OCI-LY1 (cell line): ENCODE measurements at regions not wholly inside any gene's neighbourhood (a gene's known extent, or its start where the extent isn't known, plus 50 kb on each side); places are given as distances from the start of the nearest gene placed in this dataset.
"Not testable (repeated sequence)": the region's sequence is repeated elsewhere in the genome, so short reads cannot be mapped to it uniquely, and the experiment has no call there.

Experiments used
- H2AFZ ChIP-seq: fragments of 200-600 bp; sonication (generic), shearing (Covaris generic); 2 replicates; pipeline ENCODE4 v1.6.0; 2014; ENCODE audit warnings: antibody characterized with exemption, mild to moderate bottlenecking, low read length
- H3F3A ChIP-seq: fragments of 200-600 bp; sonication (generic), shearing (Covaris generic); 2 replicates; pipeline ENCODE4 v1.6.0; 2014; ENCODE audit warnings: mild to moderate bottlenecking, antibody characterized with exemption, low read length, moderate library complexity; ENCODE audit not compliant: insufficient read depth
- H3K27ac ChIP-seq: fragments of 200-600 bp; sonication (generic); 2 replicates; pipeline ENCODE4 v1.5.1; 2014; ENCODE audit warnings: low read length, mixed run types, mild to moderate bottlenecking, low read depth; ENCODE audit not compliant: poor library complexity, severe bottlenecking
- H3K27me3 ChIP-seq: fragments of 200-600 bp; sonication (generic); 2 replicates; pipeline ENCODE4 v1.6.0; 2014; ENCODE audit warnings: antibody characterized with exemption, mild to moderate bottlenecking, low read length, moderate library complexity; ENCODE audit not compliant: insufficient read depth
- H3K36me3 ChIP-seq: fragments of 200-600 bp; sonication (generic); 2 replicates; pipeline ENCODE4 v1.6.1; 2014; ENCODE audit warnings: mild to moderate bottlenecking, antibody characterized with exemption, low read length, moderate library complexity, mixed read lengths; ENCODE audit not compliant: insufficient read depth
- H3K4me1 ChIP-seq: fragments of 200-600 bp; sonication (generic); 2 replicates; pipeline ENCODE4 v1.5.1; 2014; ENCODE audit warnings: mild to moderate bottlenecking, low read length, moderate library complexity; ENCODE audit not compliant: insufficient read depth, severe bottlenecking
- H3K4me2 ChIP-seq: fragments of 200-600 bp; sonication (generic), shearing (Covaris generic); 2 replicates; pipeline ENCODE4 v1.6.1; 2014; ENCODE audit warnings: low read length
- H3K4me3 ChIP-seq: fragments of 200-600 bp; sonication (generic); 2 replicates; pipeline ENCODE4 v1.5.1; 2014; ENCODE audit warnings: low read length, low read depth, mild to moderate bottlenecking, mixed read lengths; ENCODE audit not compliant: poor library complexity, severe bottlenecking
- H3K79me2 ChIP-seq: fragments of 200-600 bp; shearing (Covaris generic); 2 replicates; pipeline ENCODE4 v1.6.1; 2016; ENCODE audit warnings: mixed run types, low read length, mixed read lengths; ENCODE audit not compliant: insufficient read depth
- H3K9ac ChIP-seq: fragments of 200-600 bp; sonication (generic), shearing (Covaris generic); 2 replicates; pipeline ENCODE4 v1.6.1; 2014; ENCODE audit warnings: mild to moderate bottlenecking, low read length, mixed read lengths
- H3K9me2 ChIP-seq: fragments of 200-600 bp; sonication (generic), shearing (Covaris generic); 2 replicates; pipeline ENCODE4 v1.6.1; 2014; ENCODE audit warnings: low read depth, mild to moderate bottlenecking, low read length, mixed read lengths
- H3K9me3 ChIP-seq: fragments of 200-600 bp; shearing (Covaris generic); 2 replicates; pipeline ENCODE4 v1.6.1; 2014; ENCODE audit warnings: low read length, mixed read lengths
- H4K20me1 ChIP-seq: fragments of 200-600 bp; sonication (generic), shearing (Covaris generic); 2 replicates; pipeline ENCODE4 v1.6.0; 2016; ENCODE audit warnings: mild to moderate bottlenecking, low read length; ENCODE audit not compliant: insufficient read depth
- CTCF ChIP-seq: fragments of 200-600 bp; sonication (generic), shearing (Covaris generic); IDR thresholded peaks from 2 replicates; pipeline ENCODE4 v1.5.1; 2017; ENCODE audit warnings: mild to moderate bottlenecking, antibody characterized with exemption, low read length, moderate library complexity, mixed read lengths
- EZH2 ChIP-seq: fragments of 200-600 bp; sonication (generic), shearing (Covaris generic); IDR thresholded peaks from 2 replicates; pipeline ENCODE4 v1.8.0; 2017; ENCODE audit warnings: borderline replicate concordance, mixed run types, mild to moderate bottlenecking, antibody characterized with exemption, low read length, moderate library complexity, mixed read lengths

GRCh38 chr11:100409267-100409666 lies 277.8 kb upstream of the ARHGAP42 start:
- not testable (repeated sequence) for H3K4me3 ChIP-seq, H3K9ac ChIP-seq, H3K79me2 ChIP-seq, H3K27ac ChIP-seq, H3K9me2 ChIP-seq, H3K27me3 ChIP-seq, H3K9me3 ChIP-seq, H2AFZ ChIP-seq, H4K20me1 ChIP-seq, H3F3A ChIP-seq, H3K4me1 ChIP-seq, H3K36me3 ChIP-seq, H3K4me2 ChIP-seq

- no peaks in the 10 kb centered on the region for H3K9me2 ChIP-seq
- no peak overlapping the region for H2AFZ ChIP-seq
- no peak for TF ChIP-seq EZH2
- TF ChIP-seq CTCF: no peak
- no peak overlapping the region for H3K9ac ChIP-seq
- H3F3A ChIP-seq: no peaks in the 10 kb centered on the region
- no peaks in the 10 kb centered on the region for H4K20me1 ChIP-seq
- no peaks in the 10 kb centered on the region for H3K4me1 ChIP-seq
- no peaks in the 10 kb centered on the region for H3K36me3 ChIP-seq
- no peak overlapping the region for H3K4me3 ChIP-seq
- H3K4me2 ChIP-seq: no peak overlapping the region
- no peaks in the 10 kb centered on the region for H3K27me3 ChIP-seq
- no peak overlapping the region for H3K27ac ChIP-seq
- H3K79me2 ChIP-seq: no peaks in the 10 kb centered on the region
- no peaks in the 10 kb centered on the region for H3K9me3 ChIP-seq
Observed at GRCh38 chr11:100419518-100419917, 267.6 kb upstream of the ARHGAP42 start.

- Histone ChIP-seq H3K27me3 (no peaks in the 10 kb centered on the region), H3K9ac (no peak overlapping the region), H3K36me3 (no peaks in the 10 kb centered on the region), H3F3A (no peaks in the 10 kb centered on the region), H3K4me2 (no peak overlapping the region), H3K4me1 (no peaks in the 10 kb centered on the region), H3K9me3 (no peaks in the 10 kb centered on the region), H3K9me2 (no peaks in the 10 kb centered on the region), H3K27ac (no peak overlapping the region), H3K4me3 (no peak overlapping the region), H3K79me2 (no peaks in the 10 kb centered on the region), H2AFZ (no peak overlapping the region), H4K20me1 (no peaks in the 10 kb centered on the region)
- TF ChIP-seq CTCF (no peak), EZH2 (no peak)
Observed at GRCh38 chr11:100434821-100435641, 252.1 kb upstream of the ARHGAP42 start.

DNA sequence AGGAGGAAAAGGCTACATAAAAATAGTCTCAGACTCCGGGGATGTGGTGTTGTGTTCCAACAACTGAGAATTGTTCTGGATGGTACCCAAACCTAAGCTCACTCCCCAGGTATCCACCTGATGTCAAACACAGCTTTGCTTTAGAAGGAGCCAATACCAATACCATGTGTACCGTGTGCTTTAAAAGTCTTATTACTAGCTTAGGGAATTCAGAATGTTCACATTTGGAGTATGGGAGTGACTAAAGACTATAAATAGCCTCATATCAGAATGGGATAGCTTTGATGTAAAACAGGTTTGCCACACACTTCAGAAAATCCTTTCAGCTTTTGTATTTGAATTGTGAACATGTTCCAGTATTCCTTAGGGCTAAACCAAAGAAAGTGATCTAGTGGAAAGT lies 248.7 kb upstream of the ARHGAP42 start:
- Histone ChIP-seq H2AFZ (no peak overlapping the region), H3F3A (no peaks in the 10 kb centered on the region), H3K4me1 (no peaks in the 10 kb centered on the region), H3K9me2 (no peaks in the 10 kb centered on the region), H3K27ac (no peak overlapping the region), H3K27me3 (no peaks in the 10 kb centered on the region), H3K36me3 (no peaks in the 10 kb centered on the region), H4K20me1 (no peaks in the 10 kb centered on the region), H3K4me3 (no peak overlapping the region), H3K79me2 (no peaks in the 10 kb centered on the region), H3K9me3 (no peaks in the 10 kb centered on the region), H3K4me2 (no peak overlapping the region), H3K9ac (no peak overlapping the region)
- TF ChIP-seq CTCF (no peak), EZH2 (no peak)
